A673 (cell line): ENCODE measurements at regions not wholly inside any gene's neighbourhood (a gene's known extent, or its start where the extent isn't known, plus 50 kb on each side); places are given as distances from the start of the nearest gene placed in this dataset.

Experiments
- BruUV-seq: library from RNA; stranded (reverse); fragments of 400-500 nt; replicated peaks from 2 replicates; lab custom pipeline; 2021; lab: Mats Ljungman, UMichigan
- CTCF ChIA-PET: fragments of 300-600 bp; sonication (Branson Sonifier 250); formaldehyde crosslinking; loops from one replicate; lab custom pipeline; 2022; ENCODE audit warnings: antibody characterized with exemption; lab: Charles Lee
- POLR2A ChIA-PET: fragments of 300-600 bp; sonication (Branson Sonifier 250); formaldehyde crosslinking; loops from one replicate; lab custom pipeline; 2022; ENCODE audit warnings: antibody characterized with exemption; ENCODE audit not compliant: low non-redundant PET; lab: Charles Lee
- DNase-seq: peaks from one replicate; pipeline ENCODE4 v3.0.0-alpha.2; 2015; ENCODE audit warnings: low spot score
- H3K27ac ChIP-seq: fragments of 200-600 bp; sonication (generic); 2 replicates; pipeline ENCODE4 v1.5.1; 2016; ENCODE audit warnings: mixed run types, low read depth, mild to moderate bottlenecking, mixed read lengths, antibody characterized with exemption, low read length; ENCODE audit not compliant: poor library complexity, severe bottlenecking
- H3K27me3 ChIP-seq: fragments of 200-600 bp; sonication (generic); replicated peaks from 2 replicates; pipeline ENCODE4 v1.6.1; 2017; ENCODE audit warnings: mixed run types, low read depth, mild to moderate bottlenecking, mixed read lengths, antibody characterized with exemption, low read length; ENCODE audit not compliant: insufficient read depth, poor library complexity
- H3K36me3 ChIP-seq: fragments of 200-600 bp; sonication (generic); 2 replicates; pipeline ENCODE4 v1.6.1; 2016; ENCODE audit warnings: mixed run types, mild to moderate bottlenecking, mixed read lengths, antibody characterized with exemption, low read length; ENCODE audit not compliant: insufficient read depth, poor library complexity, severe bottlenecking
- H3K4me1 ChIP-seq: fragments of 200-600 bp; sonication (generic); 2 replicates; pipeline ENCODE4 v1.6.1; 2017; ENCODE audit warnings: mixed run types, mild to moderate bottlenecking, mixed read lengths, antibody characterized with exemption, low read length; ENCODE audit not compliant: insufficient read depth, poor library complexity, severe bottlenecking
- H3K4me3 ChIP-seq: fragments of 200-600 bp; sonication (generic); 2 replicates; pipeline ENCODE4 v1.5.1; 2016; ENCODE audit warnings: low read depth, mixed run types, mild to moderate bottlenecking, mixed read lengths, low read length; ENCODE audit not compliant: poor library complexity, severe bottlenecking
- H3K9me3 ChIP-seq: fragments of 200-600 bp; sonication (generic); 2 replicates; pipeline ENCODE4 v1.6.1; 2016; ENCODE audit warnings: mixed run types, low read depth, mild to moderate bottlenecking, mixed read lengths, antibody characterized with exemption, low read length; ENCODE audit not compliant: poor library complexity, severe bottlenecking
- EZH2 ChIP-seq: fragments of 200-600 bp; sonication (generic); IDR thresholded peaks from 2 replicates; pipeline ENCODE4 v1.6.1; 2017; ENCODE audit warnings: borderline replicate concordance, low read depth, mild to moderate bottlenecking, mixed read lengths, antibody characterized with exemption, low read length; ENCODE audit not compliant: poor library complexity, severe bottlenecking
- intact Hi-C: fragments of 100-400 bp; cut with micrococcal nuclease; formaldehyde crosslinking; loops from one replicate; pipeline ENCODE4 v1.10.0; 2022; ENCODE audit not compliant: unreplicated experiment
- TF ChIP-seq, protein P1 (sequence below): fragments of 300-800, 200-600 bp; sonication (generic); conservative IDR thresholded peaks from 2 replicates; pipeline ENCODE4 v1.5.1; 2017; ENCODE audit warnings: low read depth, mild to moderate bottlenecking, antibody characterized with exemption, low read length, moderate library complexity, mixed read lengths

DNA sequence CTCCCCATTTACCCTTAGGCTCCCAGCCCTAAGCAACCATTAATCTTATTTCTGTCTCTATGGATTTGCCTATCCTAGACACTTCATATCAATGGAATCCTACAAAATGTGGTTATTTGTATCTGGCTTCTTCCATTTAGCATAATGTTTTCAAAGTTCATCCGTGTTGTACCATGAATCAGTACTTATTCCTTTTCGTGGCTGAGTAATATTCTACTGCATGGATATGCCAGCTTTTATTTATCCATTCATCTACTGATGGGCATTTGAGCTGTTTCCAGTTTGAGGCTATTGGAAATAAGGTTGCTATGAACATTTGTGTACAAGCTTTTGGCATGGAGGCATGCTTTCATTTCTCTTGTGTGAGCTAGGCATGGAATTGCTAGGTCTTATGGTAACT, 121.1 kb downstream of the WDR11 start:
- CTCF ChIA-PET, result no interaction called here
- intact Hi-C loops, result no loop called here
- no peaks in the 10 kb centered on the region for H3K36me3 ChIP-seq
- TF ChIP-seq, protein P1, sequence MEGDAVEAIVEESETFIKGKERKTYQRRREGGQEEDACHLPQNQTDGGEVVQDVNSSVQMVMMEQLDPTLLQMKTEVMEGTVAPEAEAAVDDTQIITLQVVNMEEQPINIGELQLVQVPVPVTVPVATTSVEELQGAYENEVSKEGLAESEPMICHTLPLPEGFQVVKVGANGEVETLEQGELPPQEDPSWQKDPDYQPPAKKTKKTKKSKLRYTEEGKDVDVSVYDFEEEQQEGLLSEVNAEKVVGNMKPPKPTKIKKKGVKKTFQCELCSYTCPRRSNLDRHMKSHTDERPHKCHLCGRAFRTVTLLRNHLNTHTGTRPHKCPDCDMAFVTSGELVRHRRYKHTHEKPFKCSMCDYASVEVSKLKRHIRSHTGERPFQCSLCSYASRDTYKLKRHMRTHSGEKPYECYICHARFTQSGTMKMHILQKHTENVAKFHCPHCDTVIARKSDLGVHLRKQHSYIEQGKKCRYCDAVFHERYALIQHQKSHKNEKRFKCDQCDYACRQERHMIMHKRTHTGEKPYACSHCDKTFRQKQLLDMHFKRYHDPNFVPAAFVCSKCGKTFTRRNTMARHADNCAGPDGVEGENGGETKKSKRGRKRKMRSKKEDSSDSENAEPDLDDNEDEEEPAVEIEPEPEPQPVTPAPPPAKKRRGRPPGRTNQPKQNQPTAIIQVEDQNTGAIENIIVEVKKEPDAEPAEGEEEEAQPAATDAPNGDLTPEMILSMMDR, result no peak
- no peak for TF ChIP-seq EZH2
- POLR2A ChIA-PET, result no interaction called here
- no peak for DNase-seq
- H3K4me1 ChIP-seq, result no peaks in the 10 kb centered on the region
- no TSS peak for BruUV-seq
- H3K4me3 ChIP-seq, result no peak overlapping the region
- no peak overlapping the region for H3K27ac ChIP-seq
- peaks cover 6% of the 10 kb centered on the region for H3K9me3 ChIP-seq
- H3K27me3 ChIP-seq, result peaks cover 2% of the 10 kb centered on the region

DNA sequence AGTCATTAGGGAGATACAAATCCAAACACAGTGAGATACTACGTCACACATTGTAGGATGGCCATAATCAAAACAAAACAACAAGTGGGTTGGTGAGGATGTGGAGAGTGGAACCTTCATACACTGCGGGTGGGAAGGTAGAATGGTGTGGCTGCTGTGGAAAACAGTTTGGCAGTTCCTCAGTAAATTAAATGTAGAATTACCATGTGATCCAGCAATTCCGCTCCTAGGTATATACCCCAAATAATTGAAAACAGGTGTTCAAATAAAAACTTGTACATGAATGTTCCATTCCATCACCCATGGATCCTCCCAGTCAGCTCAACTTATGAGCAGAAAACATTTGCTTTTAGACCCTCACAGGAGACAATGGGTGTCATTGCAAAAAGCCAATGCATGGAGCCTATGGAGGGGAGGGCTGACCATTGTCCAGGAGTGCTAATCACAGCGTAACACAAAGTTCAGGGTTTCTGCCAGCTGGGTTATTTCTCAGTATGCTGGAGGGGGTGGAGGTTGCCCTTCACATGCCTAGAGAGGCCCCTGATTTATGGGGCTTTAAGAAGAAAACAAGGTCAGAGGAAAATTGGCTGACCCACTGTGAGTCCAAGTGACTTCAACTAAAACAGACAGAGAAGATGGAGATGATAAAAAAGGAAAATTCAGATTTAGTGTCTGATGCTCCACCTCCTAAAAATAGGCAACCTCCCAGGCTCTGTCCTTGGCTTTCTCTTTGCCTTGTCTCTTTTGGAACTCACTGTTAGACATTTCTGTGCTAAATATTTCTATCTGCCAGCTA, 124.1 kb downstream of the WDR11 start:
- no peak for TF ChIP-seq EZH2
- TF ChIP-seq, protein P1, result no peak
- Histone ChIP-seq H3K4me3 (no peak overlapping the region), H3K27me3 (peaks cover 19% of the 10 kb centered on the region), H3K9me3 (peaks cover 6% of the 10 kb centered on the region), H3K27ac (no peak overlapping the region), H3K36me3 (no peaks in the 10 kb centered on the region), H3K4me1 (peaks cover 15% of the 10 kb centered on the region)
- intact Hi-C loops, result no loop called here
- BruUV-seq, result no TSS peak
- ChIA-PET CTCF (no interaction called here), POLR2A (no interaction called here)
- DNase-seq, result no peak

DNA sequence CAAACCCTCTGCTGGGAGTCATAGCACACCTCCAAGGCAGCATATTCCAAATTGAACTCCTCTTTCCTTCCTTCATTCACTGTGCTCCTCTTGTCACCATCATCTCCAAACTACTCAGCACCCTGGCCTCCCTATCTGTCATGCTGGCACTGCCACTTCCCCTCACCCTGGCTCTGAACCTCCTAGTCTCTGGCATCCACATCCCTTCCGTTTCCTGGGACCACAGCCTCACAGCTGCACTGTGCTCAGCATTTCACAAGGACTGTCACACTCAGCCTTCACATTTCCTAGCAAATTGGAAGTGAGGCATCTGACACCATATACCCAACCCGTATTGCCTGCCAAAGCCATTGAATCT, 124.7 kb downstream of the WDR11 start:
- H3K27me3 ChIP-seq, result peaks cover 22% of the 10 kb centered on the region
- H3K4me1 ChIP-seq, result peaks cover 15% of the 10 kb centered on the region
- TF ChIP-seq, protein P1, result no peak
- no peak for TF ChIP-seq EZH2
- no peak overlapping the region for H3K4me3 ChIP-seq
- no peak overlapping the region for H3K27ac ChIP-seq
- no TSS peak for BruUV-seq
- DNase-seq, result no peak
- POLR2A ChIA-PET, result no interaction called here
- intact Hi-C loops, result no loop called here
- peaks cover 6% of the 10 kb centered on the region for H3K9me3 ChIP-seq
- CTCF ChIA-PET, result no interaction called here
- H3K36me3 ChIP-seq, result no peaks in the 10 kb centered on the region
